NOMO-1 treated with dmso at 0.1 percent for 144 hours (cell line): ENCODE measurements at regions not wholly inside any gene's neighbourhood (a gene's known extent, or its start where the extent isn't known, plus 50 kb on each side); places are given as distances from the start of the nearest gene placed in this dataset.
"Not testable (repeated sequence)": the region's sequence is repeated elsewhere in the genome, so short reads cannot be mapped to it uniquely, and the experiment has no call there.

Source experiments
- DNase-seq: peaks from one replicate; lab custom pipeline; 2025; ENCODE audit not compliant: unreplicated experiment; lab: John Stamatoyannopoulos, UW

- DNase-seq, result no peak
These were observed 186.0 kb downstream of the DUSP10 start for GRCh38 chr1:221555689-221556433.

- DNase-seq, result no peak
These were observed 185.5 kb downstream of the DUSP10 start for GRCh38 chr1:221556435-221556834.

GRCh38 chr1:221557013-221557412, 184.9 kb downstream of the DUSP10 start:
- no peak for DNase-seq

GRCh38 chr1:221558396-221558795, 183.5 kb downstream of the DUSP10 start:
- DNase-seq, result no peak

GRCh38 chr1:221559911-221560310, 182.0 kb downstream of the DUSP10 start:
- DNase-seq, result no peak

- DNase-seq, result no peak
These were observed 179.1 kb downstream of the DUSP10 start for GRCh38 chr1:221562542-221563475.

- DNase-seq, result no peak
These were observed 178.4 kb downstream of the DUSP10 start for GRCh38 chr1:221563476-221563921.

GRCh38 chr1:221564891-221565290, 177.0 kb downstream of the DUSP10 start:
- DNase-seq, result no peak

- no peak for DNase-seq
These were observed 176.2 kb downstream of the DUSP10 start for GRCh38 chr1:221565711-221566110.

- no peak for DNase-seq
These were observed 173.9 kb downstream of the DUSP10 start for GRCh38 chr1:221567859-221568507.

GRCh38 chr1:221573756-221574155, 168.1 kb downstream of the DUSP10 start:
- no peak for DNase-seq

GRCh38 chr1:221574529-221574928, 167.4 kb downstream of the DUSP10 start:
- DNase-seq, result no peak

- DNase-seq, result no peak
These were observed 166.3 kb downstream of the DUSP10 start for GRCh38 chr1:221575605-221576004.

- DNase-seq, result no peak
These were observed 165.6 kb downstream of the DUSP10 start for GRCh38 chr1:221576268-221576667.

GRCh38 chr1:221583465-221583864, 158.4 kb downstream of the DUSP10 start:
- DNase-seq, result no peak

- DNase-seq, result not testable (repeated sequence)
These were observed 154.9 kb downstream of the DUSP10 start for GRCh38 chr1:221587013-221587412.

GRCh38 chr1:221591250-221591649, 150.6 kb downstream of the DUSP10 start:
- not testable (repeated sequence) for DNase-seq

- no peak for DNase-seq
These were observed 147.3 kb downstream of the DUSP10 start for GRCh38 chr1:221594576-221594975.

- DNase-seq, result no peak
These were observed 143.8 kb downstream of the DUSP10 start for GRCh38 chr1:221598122-221598521.

- no peak for DNase-seq
These were observed 140.7 kb downstream of the DUSP10 start for GRCh38 chr1:221601166-221601565.

- DNase-seq, result no peak
These were observed 139.1 kb downstream of the DUSP10 start for GRCh38 chr1:221602830-221603229.
